ENCODE measurements at regions not wholly inside any gene's neighbourhood (a gene's known extent, or its start where the extent isn't known, plus 50 kb on each side); places are given as distances from the start of the nearest gene placed in this dataset.

- TF ChIP-seq POLR2A (IDR thresholded peaks at IDR 0.05; ENCODE audit: low read depth, low read length), result no peak
- TF ChIP-seq CTCF (conservative IDR thresholded peaks at IDR 0.05; ENCODE audit: low read depth, low read length), result no peak
These were observed 576.0 kb upstream of the DPP6 start for GRCh38 chr7:153476166-153476565.
